Amygdala (tissue), 56 donors: ENCODE measurements at regions not wholly inside any gene's neighbourhood (a gene's known extent, or its start where the extent isn't known, plus 50 kb on each side); places are given as distances from the start of the nearest gene placed in this dataset.

Source experiments
- DNase-seq, 56 donors: peaks; one replicate each; lab custom pipeline; 2025; lab: John Stamatoyannopoulos, UW

GRCh38 chr7:96495751-96496216, 173.9 kb upstream of the SLC25A13 start:
- no peak for DNase-seq

- DNase-seq: no peak
Observed at GRCh38 chr7:96486681-96487080, 164.8 kb upstream of the SLC25A13 start.

GRCh38 chr7:96484845-96485244, 162.9 kb upstream of the SLC25A13 start:
- no peak for DNase-seq

- DNase-seq: no peak
Observed at GRCh38 chr7:96484091-96484490, 162.2 kb upstream of the SLC25A13 start.

GRCh38 chr7:96481796-96482195, 159.9 kb upstream of the SLC25A13 start:
- no peak for DNase-seq

- DNase-seq: no peak
Observed at GRCh38 chr7:96479015-96479645, 157.2 kb upstream of the SLC25A13 start.

GRCh38 chr7:96471606-96472005, 149.7 kb upstream of the SLC25A13 start:
- DNase-seq: no peak

- DNase-seq: no peak
Observed at GRCh38 chr7:96452146-96452545, 130.2 kb upstream of the SLC25A13 start.

GRCh38 chr7:96449094-96449493, 127.2 kb upstream of the SLC25A13 start:
- DNase-seq: no peak

GRCh38 chr7:96447109-96447645, 125.3 kb upstream of the SLC25A13 start:
- DNase-seq: no peak

- no peak for DNase-seq
Observed at GRCh38 chr7:96441436-96442084, 119.7 kb upstream of the SLC25A13 start.

GRCh38 chr7:96440328-96440727, 118.4 kb upstream of the SLC25A13 start:
- DNase-seq: no peak

- DNase-seq: no peak
Observed at GRCh38 chr7:96436880-96437279, 115.0 kb upstream of the SLC25A13 start.

- no peak for DNase-seq
Observed at GRCh38 chr7:96430356-96430755, 108.5 kb upstream of the SLC25A13 start.

- no peak for DNase-seq
Observed at GRCh38 chr7:96427143-96427542, 105.2 kb upstream of the SLC25A13 start.

GRCh38 chr7:96426685-96427084, 104.8 kb upstream of the SLC25A13 start:
- DNase-seq: no peak

- no peak for DNase-seq
Observed at GRCh38 chr7:96426027-96426426, 104.1 kb upstream of the SLC25A13 start.

- no peak for DNase-seq
Observed at GRCh38 chr7:96424411-96424810, 102.5 kb upstream of the SLC25A13 start.

GRCh38 chr7:96422388-96422787, 100.5 kb upstream of the SLC25A13 start:
- DNase-seq: no peak

GRCh38 chr7:96418581-96418980, 96.7 kb upstream of the SLC25A13 start:
- DNase-seq: no peak

- no peak for DNase-seq
Observed at GRCh38 chr7:96417784-96418183, 95.9 kb upstream of the SLC25A13 start.

- DNase-seq: no peak
Observed at GRCh38 chr7:96416599-96416998, 94.7 kb upstream of the SLC25A13 start.
